IPS DF 6.9 (cell line): ENCODE measurements at regions not wholly inside any gene's neighbourhood (a gene's known extent, or its start where the extent isn't known, plus 50 kb on each side); places are given as distances from the start of the nearest gene placed in this dataset.

ENCODE experiments used
- DNase-seq: peaks from one replicate; pipeline ENCODE4 v3.0.0-alpha.2; 2013; ENCODE audit warnings: low read depth, low spot score
- H3K27ac ChIP-seq: one replicate; pipeline ENCODE4 v1.5.1; 2013; ENCODE audit warnings: low read length, control low read depth
- H3K27me3 ChIP-seq: 2 replicates; pipeline ENCODE4 v1.6.1; 2013; ENCODE audit warnings: mild to moderate bottlenecking, low read length; ENCODE audit not compliant: control insufficient read depth, insufficient read depth
- H3K36me3 ChIP-seq: 2 replicates; pipeline ENCODE4 v1.6.1; 2013; ENCODE audit warnings: low read length; ENCODE audit not compliant: control insufficient read depth, insufficient read depth
- H3K4me1 ChIP-seq: 2 replicates; pipeline ENCODE4 v1.6.1; 2013; ENCODE audit warnings: low read length; ENCODE audit not compliant: control insufficient read depth, insufficient read depth
- H3K4me3 ChIP-seq: 2 replicates; pipeline ENCODE4 v1.5.1; 2013; ENCODE audit warnings: mild to moderate bottlenecking, low read length
- H3K9me3 ChIP-seq: 2 replicates; pipeline ENCODE4 v1.6.1; 2013; ENCODE audit warnings: low read length, inconsistent platforms; ENCODE audit not compliant: control insufficient read depth, insufficient read depth
- WGBS: extraction: QIAGEN DNeasy Blood & Tissue Kit; methylation state at CpG from one replicate; pipeline ENCODE4 v1.1.7; 2013; ENCODE audit warnings: mixed read lengths, missing lambda C conversion rate; ENCODE audit not compliant: insufficient read length, insufficient coverage; 5-methylcytosine and 5-hydroxymethylcytosine counted together

GRCh38 chr5:20466512-20466911 lies 478.5 kb upstream of the CDH18 start:
- Histone ChIP-seq H3K36me3 (no peaks in the 10 kb centered on the region), H3K27me3 (no peaks in the 10 kb centered on the region), H3K27ac (no peak overlapping the region), H3K4me3 (no peak overlapping the region), H3K9me3 (no peaks in the 10 kb centered on the region), H3K4me1 (no peaks in the 10 kb centered on the region)
- DNase-seq = no peak
- no CpG with 5 or more reads among the region's 1 CpG for WGBS

GRCh38 chr5:20463206-20463605 lies 475.2 kb upstream of the CDH18 start:
- H3K27ac ChIP-seq = no peak overlapping the region
- no peak for DNase-seq
- no peaks in the 10 kb centered on the region for H3K9me3 ChIP-seq
- H3K36me3 ChIP-seq = no peaks in the 10 kb centered on the region
- H3K4me1 ChIP-seq = no peaks in the 10 kb centered on the region
- H3K27me3 ChIP-seq = no peaks in the 10 kb centered on the region
- no peak overlapping the region for H3K4me3 ChIP-seq
- no CpG with 5 or more reads among the region's 4 CpGs for WGBS

DNA sequence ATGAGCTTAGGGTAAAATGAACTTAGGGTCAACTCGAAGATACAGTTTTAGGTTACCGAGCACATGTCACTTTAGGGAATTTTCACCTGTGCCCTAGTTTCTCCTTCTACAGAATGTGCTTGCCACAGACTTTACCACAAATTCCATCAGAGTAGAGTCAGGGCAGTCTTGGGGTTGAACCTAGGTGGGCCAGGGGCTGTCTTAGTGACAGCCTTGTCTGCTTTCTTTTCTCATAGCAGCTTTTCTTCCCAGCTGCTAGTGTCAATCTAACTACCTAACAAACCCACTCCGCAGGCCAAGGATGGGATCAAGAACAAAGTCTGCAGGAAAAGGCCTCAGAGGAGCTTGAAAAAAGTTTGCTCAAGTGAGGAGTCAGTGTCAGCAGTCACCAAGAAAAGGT lies 458.1 kb upstream of the CDH18 start:
- Histone ChIP-seq H3K4me3 (no peak overlapping the region), H3K27ac (no peak overlapping the region), H3K36me3 (no peaks in the 10 kb centered on the region), H3K9me3 (no peaks in the 10 kb centered on the region), H3K4me1 (no peaks in the 10 kb centered on the region), H3K27me3 (no peaks in the 10 kb centered on the region)
- WGBS = no CpG with 5 or more reads among the region's 3 CpGs
- no peak for DNase-seq

DNA sequence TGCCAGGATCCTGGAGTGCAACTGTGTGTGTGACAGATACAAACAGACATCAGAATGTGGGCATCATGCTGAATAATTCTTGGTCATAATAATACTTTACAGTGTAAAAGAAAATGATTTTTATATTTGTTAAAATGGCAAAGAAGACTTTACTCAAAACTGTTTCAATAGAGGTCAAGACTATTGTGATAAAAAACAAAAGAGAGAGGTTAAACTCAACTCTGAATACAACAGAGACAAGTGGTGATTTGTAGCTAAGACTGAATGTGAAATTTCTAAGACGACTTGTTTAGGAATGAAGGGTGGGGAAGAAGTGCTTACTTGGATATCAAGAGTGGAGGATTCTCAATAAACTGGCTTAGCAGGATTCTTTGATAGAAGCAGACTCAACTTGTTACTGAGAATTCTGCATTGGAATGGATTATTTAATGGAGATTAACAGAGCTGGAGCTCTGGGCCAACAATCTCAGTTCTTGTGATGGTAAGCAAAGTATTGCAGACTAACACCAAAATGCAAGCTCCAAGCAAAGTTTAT lies 457.4 kb upstream of the CDH18 start:
- DNase-seq = no peak
- Histone ChIP-seq H3K4me1 (no peaks in the 10 kb centered on the region), H3K9me3 (no peaks in the 10 kb centered on the region), H3K27me3 (no peaks in the 10 kb centered on the region), H3K4me3 (no peak overlapping the region), H3K36me3 (no peaks in the 10 kb centered on the region), H3K27ac (no peak overlapping the region)
- no CpG with 5 or more reads among the region's 1 CpG for WGBS

DNA sequence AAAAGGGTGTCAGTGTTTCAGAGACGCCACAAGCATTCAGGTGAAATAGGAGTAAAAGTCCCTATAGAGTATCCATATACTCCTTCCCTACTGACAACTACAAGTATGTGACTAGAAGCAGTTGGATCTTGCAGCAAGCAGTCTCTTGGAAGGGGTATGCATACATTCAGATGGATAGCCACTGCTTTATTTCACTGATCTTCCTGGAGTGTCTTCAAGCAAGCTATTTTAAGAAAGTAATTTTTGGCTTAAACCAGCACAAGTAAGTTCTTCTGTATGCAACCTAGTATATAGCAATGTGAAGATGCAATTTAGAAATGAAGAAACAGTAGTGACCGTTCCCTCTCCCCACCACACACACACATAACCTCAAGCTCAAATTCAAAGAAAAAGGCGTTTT lies 446.8 kb upstream of the CDH18 start:
- WGBS = no CpG with 5 or more reads among the region's 3 CpGs
- Histone ChIP-seq H3K4me1 (no peaks in the 10 kb centered on the region), H3K9me3 (no peaks in the 10 kb centered on the region), H3K4me3 (no peak overlapping the region), H3K27ac (no peak overlapping the region), H3K27me3 (no peaks in the 10 kb centered on the region), H3K36me3 (no peaks in the 10 kb centered on the region)
- no peak for DNase-seq

- no CpG with 5 or more reads among the region's 4 CpGs for WGBS
- Histone ChIP-seq H3K4me1 (no peaks in the 10 kb centered on the region), H3K27ac (no peak overlapping the region), H3K4me3 (no peak overlapping the region), H3K27me3 (no peaks in the 10 kb centered on the region), H3K9me3 (no peaks in the 10 kb centered on the region), H3K36me3 (no peaks in the 10 kb centered on the region)
- DNase-seq = no peak
These were observed 433.1 kb upstream of the CDH18 start for GRCh38 chr5:20420991-20421595.
